Renal cortical epithelial cell (primary cell): ENCODE measurements at regions not wholly inside any gene's neighbourhood (a gene's known extent, or its start where the extent isn't known, plus 50 kb on each side); places are given as distances from the start of the nearest gene placed in this dataset.

Source experiments
- DNase-seq: peaks from one replicate; pipeline ENCODE4 v3.0.0-alpha.2; 2011; ENCODE audit warnings: low read depth

DNA sequence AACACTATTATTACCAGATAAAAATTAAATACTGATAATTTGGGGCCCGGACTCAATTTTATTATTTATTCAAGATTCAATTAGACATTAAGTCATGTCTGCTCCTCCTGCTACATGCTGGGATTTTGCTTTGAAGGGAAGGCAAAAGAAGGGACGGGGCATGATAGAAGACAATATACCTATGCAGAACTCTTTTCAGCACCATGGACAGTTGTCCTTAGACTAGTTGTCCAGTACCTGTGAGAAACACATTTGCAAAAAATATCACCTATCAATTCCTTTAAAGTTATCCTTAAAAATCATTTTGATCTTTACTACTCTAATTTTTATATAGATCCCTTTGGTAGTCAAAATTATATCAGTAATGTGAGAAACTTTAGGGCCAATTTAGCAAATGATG, 100.2 kb upstream of the SULT1C3 start:
- DNase-seq = peak; percentile 33

GRCh38 chr2:108145557-108146326, 94.0 kb upstream of the SULT1C3 start:
- peak; percentile 36 for DNase-seq

- no peak for DNase-seq
Observed at GRCh38 chr2:108148555-108148954, 91.2 kb upstream of the SULT1C3 start.

GRCh38 chr2:108154366-108155061, 85.3 kb upstream of the SULT1C3 start:
- DNase-seq = no peak

- no peak for DNase-seq
Observed at GRCh38 chr2:108161298-108161697, 78.5 kb upstream of the SULT1C3 start.

- DNase-seq = no peak
Observed at GRCh38 chr2:108164318-108164717, 75.5 kb upstream of the SULT1C3 start.

DNA sequence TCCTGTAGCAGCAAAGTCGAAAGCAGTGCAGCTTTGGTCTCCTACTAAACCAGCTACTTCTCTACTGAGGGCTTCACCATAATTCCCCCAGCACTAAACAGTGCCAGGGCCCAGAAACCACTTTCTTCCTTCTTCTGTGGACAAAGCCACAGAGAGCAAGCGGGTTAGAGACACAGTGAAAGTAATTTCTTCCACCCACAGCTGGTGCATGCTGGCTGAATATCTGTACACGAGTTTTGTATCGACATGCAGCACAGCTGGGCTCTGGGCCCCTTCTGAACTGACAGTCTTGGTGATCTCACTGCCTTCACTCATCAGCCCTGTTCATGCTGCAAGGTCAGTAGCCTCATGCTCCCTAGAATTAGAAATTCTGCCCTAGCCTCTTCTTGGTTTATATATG, 74.0 kb upstream of the SULT1C3 start:
- no peak for DNase-seq

GRCh38 chr2:108167699-108168098, 72.1 kb upstream of the SULT1C3 start:
- no peak for DNase-seq

GRCh38 chr2:108169982-108170625, 69.7 kb upstream of the SULT1C3 start:
- peak; percentile 43 for DNase-seq

DNA sequence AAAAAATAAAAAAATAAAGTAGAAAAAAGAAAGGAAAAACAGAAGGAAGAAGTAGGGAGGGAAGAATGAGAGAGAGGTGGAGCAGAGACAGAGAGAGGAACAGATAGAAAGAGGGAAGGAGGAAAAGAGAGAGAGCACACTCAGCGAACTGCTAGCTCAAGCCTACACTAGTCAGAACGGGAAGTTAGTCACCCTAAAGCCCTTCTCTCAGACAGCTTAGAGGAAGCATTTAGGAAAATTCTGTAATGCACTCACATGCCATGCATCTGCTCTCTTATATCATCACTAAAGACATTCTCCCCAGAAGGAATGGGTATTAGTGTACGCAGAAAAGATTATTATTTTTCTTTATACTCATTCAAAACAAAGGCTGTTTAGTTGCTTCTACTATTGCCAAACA, 68.1 kb upstream of the SULT1C3 start:
- no peak for DNase-seq

DNA sequence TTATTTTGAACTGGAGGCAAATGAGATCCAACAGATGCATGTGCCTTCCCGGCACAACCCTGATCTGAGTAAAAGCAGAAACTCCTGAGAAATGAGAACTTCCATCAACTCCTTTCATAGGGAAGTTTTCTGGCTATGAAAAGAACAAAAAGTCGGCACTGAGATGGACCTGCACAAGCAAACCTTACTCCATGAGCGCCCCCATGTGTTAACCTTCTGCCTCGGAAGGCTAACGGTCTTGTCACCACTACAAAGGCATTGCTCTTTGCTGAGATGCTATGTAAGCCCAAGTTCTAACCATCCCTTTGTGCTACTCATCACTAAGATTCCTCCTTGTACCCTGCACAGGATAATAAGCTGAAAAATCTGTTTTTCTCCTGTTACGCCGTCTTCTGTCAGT, 57.3 kb upstream of the SULT1C3 start:
- DNase-seq = no peak

DNA sequence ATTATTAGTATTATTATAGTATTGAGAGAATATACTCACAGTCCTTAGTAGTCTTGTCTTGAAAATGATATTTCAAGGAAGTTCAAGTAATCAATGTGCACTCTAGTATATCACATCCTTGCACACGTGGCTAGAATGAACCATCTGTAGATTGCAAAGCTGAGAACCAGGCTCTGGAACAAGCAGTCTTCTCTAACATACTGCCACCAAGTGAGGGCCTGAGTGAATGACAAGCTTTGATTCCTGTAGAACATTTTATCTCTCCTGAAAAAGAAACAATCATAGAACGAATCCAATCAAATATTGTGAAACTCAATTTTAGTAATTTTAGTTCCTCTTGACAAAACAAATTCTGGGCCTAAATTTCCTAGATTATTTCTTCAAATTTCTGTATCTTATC, 55.3 kb upstream of the SULT1C3 start:
- DNase-seq = peak; percentile 29

- DNase-seq = peak; percentile 85
Observed at GRCh38 chr2:108189316-108189715, 50.5 kb upstream of the SULT1C3 start.
